T-helper 2 cell (primary cell): ENCODE measurements at regions not wholly inside any gene's neighbourhood (a gene's known extent, or its start where the extent isn't known, plus 50 kb on each side); places are given as distances from the start of the nearest gene placed in this dataset.
"Not testable (repeated sequence)": the region's sequence is repeated elsewhere in the genome, so short reads cannot be mapped to it uniquely, and the experiment has no call there.

Experiments used
- DNase-seq, 5 experiments: peaks; one replicate each; pipeline versions ENCODE4 v3.0.0 to v3.0.0-alpha.2; 2012 to 2022

GRCh38 chr12:65656891-65657351 is 167.4 kb upstream of the HMGA2 start:
- peak in 1 of 5 experiments; percentile 27 for DNase-seq

GRCh38 chr12:65657635-65658034 is 166.6 kb upstream of the HMGA2 start:
- no peak for DNase-seq

- no peak for DNase-seq
Observed at GRCh38 chr12:65658360-65658759, 165.9 kb upstream of the HMGA2 start.

DNA sequence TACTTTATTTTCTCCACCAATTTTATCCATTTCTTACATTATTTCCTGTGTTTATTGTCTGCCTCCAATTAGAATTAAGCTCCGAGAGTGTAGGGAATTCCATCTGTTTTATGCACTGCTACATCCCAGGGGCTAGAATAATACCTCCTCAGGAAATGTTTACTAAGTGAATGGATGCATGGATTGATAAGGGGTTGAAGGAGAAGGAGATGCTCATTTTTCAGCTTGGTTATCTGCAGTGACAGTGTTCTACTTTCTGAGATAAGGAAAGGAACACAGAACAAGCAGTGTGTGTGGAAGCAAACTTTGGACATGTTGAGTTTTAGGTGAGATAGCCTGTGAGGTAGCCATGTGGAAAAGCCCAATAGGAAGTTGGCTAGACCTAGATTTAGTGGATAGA is 164.6 kb upstream of the HMGA2 start:
- DNase-seq = no peak

- DNase-seq = no peak
Observed at GRCh38 chr12:65660096-65660495, 164.2 kb upstream of the HMGA2 start.

GRCh38 chr12:65660836-65661235 is 163.4 kb upstream of the HMGA2 start:
- no peak for DNase-seq

DNA sequence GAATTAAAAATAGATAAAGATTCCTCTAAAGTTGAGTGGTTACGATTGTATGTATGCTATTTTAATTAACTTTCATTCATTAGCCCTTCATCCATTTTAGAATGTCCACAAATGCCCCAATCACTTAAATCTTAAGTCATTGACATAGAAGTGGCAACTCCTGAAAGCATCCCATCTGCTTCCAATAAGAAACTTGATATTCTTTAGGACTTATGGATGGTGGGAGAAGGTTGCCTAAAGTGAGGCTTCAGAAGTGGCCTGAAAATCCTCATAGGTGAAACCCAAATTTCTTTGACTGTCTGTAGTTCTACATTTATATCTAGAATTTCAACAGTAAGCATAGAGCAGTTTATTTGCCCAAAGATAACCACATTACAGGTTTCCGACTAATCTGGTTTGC is 161.7 kb upstream of the HMGA2 start:
- DNase-seq = no peak

DNA sequence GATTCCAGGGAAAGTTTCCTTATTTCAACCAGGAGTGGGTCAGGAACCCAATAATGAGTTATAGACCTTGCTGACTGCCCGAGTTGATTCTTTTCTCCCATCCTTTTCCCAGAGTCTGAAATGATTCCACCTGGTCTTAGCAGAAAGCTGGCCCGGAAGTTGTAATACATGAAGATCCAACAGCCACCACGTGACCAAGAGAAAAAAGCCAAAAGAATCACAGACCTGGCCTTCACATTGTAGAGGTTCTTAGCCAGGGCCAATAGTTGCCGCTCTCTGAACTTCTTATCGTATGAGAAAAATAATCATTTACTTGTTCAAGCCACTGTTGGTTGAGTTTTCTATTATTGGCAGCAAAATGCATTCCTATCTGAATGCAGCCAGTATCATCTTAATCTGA is 161.2 kb upstream of the HMGA2 start:
- no peak for DNase-seq

- no peak for DNase-seq
Observed at GRCh38 chr12:65663648-65664047, 160.6 kb upstream of the HMGA2 start.

DNA sequence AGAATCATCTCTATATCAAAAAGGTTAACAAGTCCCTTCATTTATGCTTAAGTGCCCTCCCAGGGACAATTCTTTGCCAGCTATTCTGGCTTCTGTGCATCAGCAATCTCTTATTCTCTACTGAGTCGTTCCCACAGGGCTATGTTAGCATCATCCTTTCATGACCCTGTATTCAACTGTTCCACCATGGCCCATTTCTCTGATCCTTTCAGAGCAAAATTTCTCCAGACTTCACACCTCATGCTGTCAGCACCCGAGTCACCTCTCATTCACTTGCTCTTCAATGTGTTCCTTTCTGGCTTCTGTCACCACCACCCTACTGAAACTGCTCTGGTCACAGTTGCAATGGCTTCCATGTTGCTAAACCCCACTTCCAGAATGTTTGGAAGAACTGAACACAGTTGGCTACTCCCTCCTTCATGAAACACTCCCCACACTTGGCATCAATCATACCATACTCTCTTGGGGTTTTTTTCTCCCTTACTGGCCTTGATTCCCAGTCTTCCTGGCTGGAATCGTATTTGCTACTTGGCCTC is 159.5 kb upstream of the HMGA2 start:
- no peak for DNase-seq

GRCh38 chr12:65665817-65666216 is 158.5 kb upstream of the HMGA2 start:
- DNase-seq = no peak

DNA sequence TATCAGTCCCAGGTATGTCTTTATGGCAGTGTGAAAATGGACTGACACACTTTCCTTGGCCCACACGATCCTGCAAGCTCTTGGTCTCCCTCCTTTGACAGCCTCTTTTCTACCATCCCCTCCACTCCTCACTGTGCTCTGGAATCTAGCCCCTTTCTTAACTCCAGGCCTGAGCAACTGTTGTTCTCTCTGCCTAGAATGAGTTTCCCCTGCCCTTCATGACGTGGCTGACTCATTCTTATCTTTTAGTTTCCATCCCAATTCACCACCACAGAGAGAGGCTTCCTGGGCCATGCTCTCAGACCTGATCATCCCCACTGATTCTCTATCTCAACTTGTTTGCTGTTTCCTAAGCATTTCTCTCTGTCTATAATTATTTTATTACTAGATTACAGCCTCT is 157.4 kb upstream of the HMGA2 start:
- peak in 1 of 5 experiments; percentile 13 for DNase-seq

DNA sequence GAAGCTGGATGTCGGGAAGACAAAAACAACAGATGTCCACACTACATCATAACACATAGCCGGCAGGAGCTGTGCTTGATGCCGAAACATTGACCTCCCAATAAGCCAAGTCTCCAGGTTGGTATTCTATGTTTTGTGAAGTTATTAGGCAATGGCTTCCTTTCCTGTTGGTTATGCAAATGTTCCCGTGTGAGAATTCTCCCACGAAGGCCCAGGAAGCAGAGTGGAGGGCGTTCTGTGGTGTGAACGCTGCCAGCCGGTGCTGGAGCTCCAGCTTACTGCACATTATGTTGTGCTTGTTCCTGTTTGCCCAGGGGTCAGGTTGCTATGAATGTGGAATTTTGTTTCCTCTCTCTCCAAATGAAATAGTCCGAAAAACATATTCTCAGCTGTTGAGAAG is 156.4 kb upstream of the HMGA2 start:
- no peak for DNase-seq

- DNase-seq = no peak
Observed at GRCh38 chr12:65668981-65669695, 155.1 kb upstream of the HMGA2 start.

- DNase-seq = no peak
Observed at GRCh38 chr12:65670775-65671174, 153.5 kb upstream of the HMGA2 start.

- DNase-seq = no peak
Observed at GRCh38 chr12:65672441-65672840, 151.8 kb upstream of the HMGA2 start.

- no peak for DNase-seq
Observed at GRCh38 chr12:65673156-65673690, 151.1 kb upstream of the HMGA2 start.

GRCh38 chr12:65673732-65674131 is 150.6 kb upstream of the HMGA2 start:
- DNase-seq = no peak

DNA sequence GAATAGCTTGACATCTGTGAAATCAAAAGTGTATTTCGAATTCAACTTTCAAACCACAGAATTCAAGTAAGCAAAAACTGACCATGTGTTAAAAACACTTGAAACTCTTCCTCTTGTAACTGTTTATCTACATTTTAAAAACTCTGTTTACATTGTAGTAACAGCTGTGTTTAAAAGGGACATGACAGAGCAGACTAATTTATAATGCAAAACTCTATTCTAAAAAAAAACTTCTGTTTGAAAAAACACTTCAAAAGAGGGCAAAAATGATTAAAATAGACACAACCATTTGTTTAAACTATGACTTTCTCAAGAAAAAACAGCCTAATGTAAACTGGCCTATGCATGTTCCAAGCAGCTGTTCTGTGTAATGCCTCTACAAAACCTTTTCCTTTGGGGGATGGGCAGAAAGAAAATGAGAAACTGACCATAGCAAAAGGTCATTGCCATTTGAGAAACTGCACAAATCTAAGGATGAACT is 149.1 kb upstream of the HMGA2 start:
- DNase-seq = no peak

DNA sequence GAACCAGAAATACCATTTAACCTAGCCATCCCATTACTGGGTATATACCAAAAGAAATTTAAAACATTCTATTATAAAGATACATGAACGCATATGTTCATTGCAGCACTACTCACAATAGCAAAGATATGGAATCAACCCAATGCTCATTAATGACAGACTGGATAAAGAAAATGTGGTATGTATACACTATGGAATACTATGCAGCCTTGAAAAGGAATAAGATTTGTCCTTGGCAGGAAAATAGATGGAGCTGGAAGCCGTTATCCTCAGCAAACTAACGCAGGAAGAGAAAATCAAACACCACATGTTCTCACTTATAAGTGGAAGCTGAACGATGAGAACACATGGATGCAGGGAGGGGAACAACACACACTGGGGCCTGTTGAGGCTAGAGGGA is 146.1 kb upstream of the HMGA2 start:
- DNase-seq = not testable (repeated sequence)

DNA sequence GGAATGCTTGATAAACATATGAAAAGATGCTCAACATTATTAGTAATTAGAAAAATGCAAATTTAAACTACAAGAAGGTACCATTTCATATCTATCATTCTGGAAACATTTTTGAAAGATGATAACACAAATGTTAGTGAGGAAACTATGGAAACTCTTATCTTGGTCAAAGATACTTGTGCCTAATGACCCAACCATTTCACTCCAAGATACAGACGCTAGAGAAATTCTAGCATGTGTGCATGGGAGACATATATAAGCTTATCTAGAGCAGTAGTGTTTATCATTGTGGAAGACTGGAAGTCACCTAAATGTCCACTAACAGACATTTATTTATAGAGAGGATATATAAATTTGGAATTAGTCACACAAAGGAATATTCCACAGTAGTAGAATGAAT is 143.1 kb upstream of the HMGA2 start:
- DNase-seq = no peak

DNA sequence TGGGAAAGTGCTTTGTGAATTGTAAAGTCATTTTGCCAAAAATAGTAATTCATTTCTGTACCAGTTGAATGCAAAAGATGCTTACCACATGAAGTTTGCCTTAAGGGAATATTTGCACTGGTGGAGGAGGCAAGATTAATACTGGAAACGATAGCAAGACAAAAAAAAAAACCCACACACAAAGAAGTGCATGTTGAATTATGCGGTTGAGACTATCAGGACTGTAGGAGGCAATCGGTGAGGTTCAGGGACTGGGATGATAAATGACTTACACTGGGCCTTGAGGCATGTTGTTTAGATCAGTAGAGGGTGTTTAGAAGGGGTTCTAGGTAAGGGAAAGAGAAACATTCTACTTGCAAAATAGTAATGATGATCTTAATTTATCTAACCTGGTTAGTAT is 142.2 kb upstream of the HMGA2 start:
- no peak for DNase-seq

DNA sequence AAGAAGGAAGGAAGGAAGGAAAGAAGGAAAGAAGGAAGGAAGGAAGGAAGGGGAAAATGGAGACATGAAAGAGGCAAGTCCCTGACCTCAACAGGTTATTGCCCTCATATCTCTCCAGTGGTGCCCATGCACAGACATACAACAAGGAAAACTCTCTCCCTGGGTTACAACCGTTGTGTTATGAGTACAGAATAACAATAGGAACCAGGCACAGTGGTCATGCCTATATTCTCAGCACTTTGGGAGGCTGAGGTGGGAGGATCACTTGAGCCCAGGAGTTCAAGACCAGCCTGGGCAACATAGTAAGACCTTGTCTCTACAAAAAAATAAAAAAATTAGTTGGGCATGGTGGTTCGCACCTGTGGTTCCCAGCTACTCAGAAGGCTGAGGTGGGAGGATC is 139.4 kb upstream of the HMGA2 start:
- no peak for DNase-seq

DNA sequence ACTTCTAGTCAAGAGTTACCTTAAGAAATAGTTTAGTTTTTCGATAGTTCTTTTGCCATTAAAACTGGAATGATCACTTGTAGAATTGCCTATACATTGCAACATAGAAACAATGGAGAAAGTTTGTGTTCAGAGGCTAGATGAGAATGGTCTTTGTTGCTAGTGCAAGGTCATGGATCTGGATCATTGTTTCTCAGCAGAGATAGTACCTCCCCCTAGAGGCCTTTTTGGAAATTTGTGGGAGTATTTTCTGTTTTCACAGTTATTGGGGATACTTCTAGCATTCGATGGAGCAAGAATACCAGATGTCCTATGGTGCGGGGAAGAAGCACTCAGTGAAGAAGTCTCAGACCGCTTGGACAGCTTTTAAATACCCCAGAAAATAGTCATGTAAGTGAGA is 138.8 kb upstream of the HMGA2 start:
- DNase-seq = no peak
